IMR-90 (cell line): ENCODE measurements at regions not wholly inside any gene's neighbourhood (a gene's known extent, or its start where the extent isn't known, plus 50 kb on each side); places are given as distances from the start of the nearest gene placed in this dataset.

Experiments
- ATAC-seq: fragments of 200-7000 bp; cut with Tn5 transposase; 2 replicates; pipeline ENCODE4 v1.9.1; 2020; ENCODE audit warnings: low read depth, mild to moderate bottlenecking, moderate library complexity
- BruUV-seq: library from RNA; stranded (reverse); fragments of 400-500 nt; replicated peaks from 2 replicates; lab custom pipeline; 2021; lab: Mats Ljungman, UMichigan
- CTCF ChIA-PET: fragments of 300-600 bp; formaldehyde crosslinking; extraction: SDS; loops from one replicate; lab custom pipeline; 2021; ENCODE audit warnings: antibody characterized with exemption; lab: Yijun Ruan, JAX
- POLR2A ChIA-PET: fragments of 300-600 bp; sonication (Branson Sonifier 250); formaldehyde crosslinking; loops from one replicate; lab custom pipeline; 2022; ENCODE audit warnings: antibody characterized with exemption; ENCODE audit not compliant: unreplicated experiment; lab: Charles Lee
- DNase-seq: peaks from one replicate; pipeline ENCODE4 v3.0.0; 2013
- H2AFZ ChIP-seq: replicated peaks from 2 replicates; pipeline ENCODE3; 2013; ENCODE audit warnings: low read length, mild to moderate bottlenecking; ENCODE audit not compliant: poor library complexity
- H2AK5ac ChIP-seq: 2 replicates; pipeline ENCODE4 v1.6.1; 2013; ENCODE audit warnings: low read depth, low read length, inconsistent platforms
- H2AK9ac ChIP-seq: replicated peaks from 2 replicates; pipeline ENCODE3; 2013; ENCODE audit warnings: mild to moderate bottlenecking, low read depth, low read length, moderate library complexity; ENCODE audit not compliant: poor library complexity
- H2BK120ac ChIP-seq: 2 replicates; pipeline ENCODE4 v1.6.1; 2013; ENCODE audit warnings: low read depth, low read length, inconsistent platforms
- H2BK15ac ChIP-seq: 3 replicates; pipeline ENCODE4 v1.6.1; 2013; ENCODE audit warnings: low read depth, low read length, inconsistent platforms
- H2BK20ac ChIP-seq: 2 replicates; pipeline ENCODE4 v1.6.1; 2013; ENCODE audit warnings: low read depth, mild to moderate bottlenecking, inconsistent platforms, low read length, moderate library complexity
- H2BK5ac ChIP-seq: 2 replicates; pipeline ENCODE4 v1.6.1; 2013; ENCODE audit warnings: mild to moderate bottlenecking, low read depth, low read length, inconsistent platforms; ENCODE audit not compliant: poor library complexity, severe bottlenecking
- H3K14ac ChIP-seq: replicated peaks from 2 replicates; pipeline ENCODE4 v1.6.1; 2013; ENCODE audit warnings: low read depth, low read length, inconsistent platforms
- H3K18ac ChIP-seq: 2 replicates; pipeline ENCODE4 v1.6.1; 2013; ENCODE audit warnings: low read depth, low read length, control low read depth
- H3K23ac ChIP-seq: 2 replicates; pipeline ENCODE4 v1.6.1; 2013; ENCODE audit warnings: low read depth, low read length, inconsistent platforms
- H3K27ac ChIP-seq: 2 replicates; pipeline ENCODE4 v1.5.1; 2013; ENCODE audit warnings: mild to moderate bottlenecking, control low read depth, low read length; ENCODE audit not compliant: insufficient read depth
- H3K27me3 ChIP-seq: 2 replicates; pipeline ENCODE4 v1.6.1; 2013; ENCODE audit warnings: low read length; ENCODE audit not compliant: control insufficient read depth, insufficient read depth
- H3K36me3 ChIP-seq: 2 replicates; pipeline ENCODE4 v1.6.1; 2013; ENCODE audit warnings: low read length, mixed read lengths; ENCODE audit not compliant: control insufficient read depth, insufficient read depth
- H3K4ac ChIP-seq: 2 replicates; pipeline ENCODE4 v1.6.1; 2013; ENCODE audit warnings: low read depth, low read length, inconsistent platforms
- H3K4me1 ChIP-seq: 2 replicates; pipeline ENCODE4 v1.6.1; 2013; ENCODE audit warnings: low read length, mixed read lengths; ENCODE audit not compliant: control insufficient read depth, insufficient read depth
- H3K4me2 ChIP-seq: 2 replicates; pipeline ENCODE4 v1.6.1; 2013; ENCODE audit warnings: low read depth, mild to moderate bottlenecking, control low read depth, low read length, moderate library complexity
- H3K4me3 ChIP-seq: 2 replicates; pipeline ENCODE4 v1.5.1; 2013; ENCODE audit warnings: low read depth, mild to moderate bottlenecking, control low read depth, low read length, moderate library complexity; ENCODE audit not compliant: insufficient read depth
- H3K56ac ChIP-seq: 2 replicates; pipeline ENCODE4 v1.6.1; 2013; ENCODE audit warnings: low read length, inconsistent platforms; ENCODE audit not compliant: insufficient read depth; ENCODE audit errors: extremely low read depth
- H3K79me1 ChIP-seq, 2 experiments: 2 replicates each; pipeline ENCODE4 v1.6.1; 2013; ENCODE audit warnings: low read length in 2 of 2, inconsistent platforms in 1 of 2, low read depth in 1 of 2
- H3K9ac ChIP-seq: 2 replicates; pipeline ENCODE4 v1.6.1; 2013; ENCODE audit warnings: low read depth, low read length, control low read depth
- H3K9me1 ChIP-seq: 2 replicates; pipeline ENCODE4 v1.6.1; 2013; ENCODE audit warnings: low read length, inconsistent platforms; ENCODE audit not compliant: insufficient read depth
- H3K9me3 ChIP-seq: 2 replicates; pipeline ENCODE4 v1.6.1; 2013; ENCODE audit warnings: low read length; ENCODE audit not compliant: control insufficient read depth, insufficient read depth
- H4K20me1 ChIP-seq: 2 replicates; pipeline ENCODE4 v1.6.1; 2013; ENCODE audit warnings: low read length, inconsistent platforms; ENCODE audit not compliant: insufficient read depth
- H4K5ac ChIP-seq: 2 replicates; pipeline ENCODE4 v1.6.1; 2013; ENCODE audit warnings: mild to moderate bottlenecking, low read depth, low read length, control low read depth
- H4K8ac ChIP-seq, 2 experiments: 2 replicates each; pipeline ENCODE4 v1.6.1; 2013; ENCODE audit warnings: low read depth in 2 of 2, low read length in 2 of 2, control low read depth in 1 of 2, inconsistent platforms in 1 of 2
- H4K91ac ChIP-seq: 2 replicates; pipeline ENCODE4 v1.6.1; 2013; ENCODE audit warnings: low read depth, low read length, inconsistent platforms; ENCODE audit not compliant: insufficient read depth
- BHLHE40 ChIP-seq: fragments of 150-350 bp; IDR thresholded peaks from 2 replicates; pipeline ENCODE4 v1.6.1; 2016; ENCODE audit warnings: mild to moderate bottlenecking, low read depth, low read length
- CEBPB ChIP-seq: IDR thresholded peaks from 2 replicates; pipeline ENCODE4 v1.6.1; 2012; ENCODE audit warnings: low read depth, low read length, improper control_type of control experiment
- CHD1 ChIP-seq: IDR thresholded peaks from 2 replicates; pipeline ENCODE4 v1.6.1; 2012; ENCODE audit warnings: low read depth, low read length, improper control_type of control experiment
- CTCF ChIP-seq: conservative IDR thresholded peaks from 2 replicates; pipeline ENCODE4 v1.5.1; 2012; ENCODE audit warnings: mild to moderate bottlenecking, low read depth, low read length, improper control_type of control experiment
- ELK1 ChIP-seq: fragments of 150-350 bp; IDR thresholded peaks from 2 replicates; pipeline ENCODE4 v1.6.1; 2016; ENCODE audit warnings: low read depth, mild to moderate bottlenecking, low read length, moderate library complexity, borderline replicate concordance
- FOS ChIP-seq: fragments of 150-350 bp; IDR thresholded peaks from 2 replicates; pipeline ENCODE4 v1.6.1; 2016; ENCODE audit warnings: low read depth, low read length
- MAFK ChIP-seq: IDR thresholded peaks from 2 replicates; pipeline ENCODE4 v1.6.1; 2012; ENCODE audit warnings: low read depth, low read length, improper control_type of control experiment
- MAZ ChIP-seq: IDR thresholded peaks from 2 replicates; pipeline ENCODE4 v1.6.1; 2012; ENCODE audit warnings: low read depth, mild to moderate bottlenecking, low read length, improper control_type of control experiment, moderate library complexity, borderline replicate concordance
- MXI1 ChIP-seq: IDR thresholded peaks from 2 replicates; pipeline ENCODE4 v1.6.1; 2012; ENCODE audit warnings: low read depth, mild to moderate bottlenecking, low read length, moderate library complexity, borderline replicate concordance
- NFE2L2 ChIP-seq: fragments of 150-350 bp; IDR thresholded peaks from 2 replicates; pipeline ENCODE4 v1.6.1; 2016; ENCODE audit warnings: low read depth, mild to moderate bottlenecking, low read length
- POLR2A ChIP-seq: IDR thresholded peaks from 2 replicates; pipeline ENCODE4 v1.6.1; 2012; ENCODE audit warnings: mild to moderate bottlenecking, low read depth, low read length
- RAD21 ChIP-seq: IDR thresholded peaks from 2 replicates; pipeline ENCODE4 v1.6.1; 2012; ENCODE audit warnings: low read length, improper control_type of control experiment
- RCOR1 ChIP-seq: IDR thresholded peaks from 2 replicates; pipeline ENCODE4 v1.6.1; 2012; ENCODE audit warnings: mild to moderate bottlenecking, low read length, improper control_type of control experiment; ENCODE audit not compliant: insufficient replicate concordance
- RFX5 ChIP-seq: IDR thresholded peaks from 2 replicates; pipeline ENCODE4 v1.8.0; 2012; ENCODE audit warnings: low read depth, mild to moderate bottlenecking, low read length, moderate library complexity
- SMC3 ChIP-seq: fragments of 150-350 bp; IDR thresholded peaks from 2 replicates; pipeline ENCODE4 v1.6.1; 2016; ENCODE audit warnings: low read depth, mild to moderate bottlenecking, antibody characterized with exemption, low read length, moderate library complexity
- USF2 ChIP-seq: fragments of 150-350 bp; IDR thresholded peaks from 2 replicates; pipeline ENCODE4 v1.6.1; 2017; ENCODE audit warnings: mild to moderate bottlenecking, antibody characterized with exemption, low read length, low read depth
- WGBS, 2 experiments: methylation state at CpG; one replicate each; pipeline versions ENCODE4 v1.1.5 to v1.1.7; 2013; ENCODE audit warnings: missing lambda C conversion rate in 2 of 2; ENCODE audit not compliant: insufficient read length in 1 of 2; ENCODE audit errors: extremely low coverage in 2 of 2; 5-methylcytosine and 5-hydroxymethylcytosine counted together
- dilution Hi-C: fragments of 300-500 bp; cut with HindIII; formaldehyde crosslinking; loops from one replicate; pipeline ENCODE4 v1.14.3; 2018; ENCODE audit warnings: low sequenced_read_pairs; ENCODE audit not compliant: unreplicated experiment
- in situ Hi-C: fragments of 300-500 bp; cut with MboI; formaldehyde crosslinking; loops from 3 replicates; pipeline ENCODE4 v1.14.3; 2019; ENCODE audit warnings: low sequenced_read_pairs, inconsistent platforms, mixed read lengths
- intact Hi-C: fragments of 100-400 bp; cut with micrococcal nuclease; formaldehyde crosslinking; loops from 2 replicates; pipeline ENCODE4 v1.10.0; 2022

- Histone ChIP-seq H3K23ac (no peak overlapping the region), H2AK5ac (no peak overlapping the region), H3K4me1 (no peaks in the 10 kb centered on the region), H3K79me1 (no peaks in the 10 kb centered on the region), H4K91ac (no peak overlapping the region), H3K18ac (no peak overlapping the region), H3K27ac (no peak overlapping the region), H3K4me2 (no peak overlapping the region), H2BK20ac (no peak overlapping the region), H3K9me1 (no peaks in the 10 kb centered on the region), H3K27me3 (no peaks in the 10 kb centered on the region), H3K36me3 (no peaks in the 10 kb centered on the region), H4K5ac (no peak overlapping the region), H2BK15ac (no peak overlapping the region), H2AFZ (no peak overlapping the region), H3K9me3 (peaks cover 36% of the 10 kb centered on the region), H3K9ac (no peak overlapping the region), H2BK5ac (no peak overlapping the region), H3K14ac (no peak overlapping the region), H3K4ac (no peak overlapping the region), H4K8ac (no peak overlapping the region), H4K20me1 (no peaks in the 10 kb centered on the region), H2BK120ac (no peak overlapping the region), H3K4me3 (no peak overlapping the region), H3K56ac (no peak overlapping the region), H2AK9ac (no peak overlapping the region)
- intact Hi-C loops: no loop called here
- DNase-seq (no peak), ATAC-seq (no peak)
- in situ Hi-C loops: no loop called here
- ChIA-PET CTCF (no interaction called here), POLR2A (no interaction called here)
- BruUV-seq: no TSS peak
- dilution Hi-C loops: no loop called here
- TF ChIP-seq BHLHE40 (no peak), POLR2A (no peak), NFE2L2 (no peak), RFX5 (no peak), CTCF (no peak), MAZ (no peak), CEBPB (no peak), SMC3 (no peak), RAD21 (no peak), ELK1 (no peak), USF2 (no peak), FOS (no peak), CHD1 (no peak), MAFK (no peak), RCOR1 (no peak), MXI1 (no peak)
- WGBS, 2 experiments: no CpG with 5 or more reads among the region's 5 CpGs
Measured at GRCh38 chr15:98230975-98231374, 270.5 kb downstream of the ARRDC4 start.
